Chondrocyte (in vitro differentiated cells): ENCODE measurements at regions not wholly inside any gene's neighbourhood (a gene's known extent, or its start where the extent isn't known, plus 50 kb on each side); places are given as distances from the start of the nearest gene placed in this dataset.

Source experiments
- DNase-seq: peaks from one replicate; pipeline ENCODE4 v3.0.0; 2021; ENCODE audit warnings: mixed read lengths, low spot score
- H3K27ac Mint-ChIP-seq: one replicate; pipeline ENCODE4 v1.8.0; 2021; ENCODE audit warnings: mild to moderate bottlenecking, moderate library complexity, mixed read lengths; ENCODE audit not compliant: unreplicated experiment
- H3K27me3 Mint-ChIP-seq: 2 replicates; pipeline ENCODE4 v1.8.0; 2021; ENCODE audit warnings: low read depth, mixed read lengths
- H3K36me3 Mint-ChIP-seq: 2 replicates; pipeline ENCODE4 v1.8.0; 2021; ENCODE audit warnings: low read depth, mixed read lengths
- H3K4me1 Mint-ChIP-seq: 2 replicates; pipeline ENCODE4 v1.8.0; 2021; ENCODE audit warnings: low read depth, mild to moderate bottlenecking, mixed read lengths
- H3K4me3 Mint-ChIP-seq: one replicate; pipeline ENCODE4 v1.8.0; 2021; ENCODE audit warnings: mild to moderate bottlenecking, moderate library complexity, mixed read lengths; ENCODE audit not compliant: unreplicated experiment
- H3K9me3 Mint-ChIP-seq: 2 replicates; pipeline ENCODE4 v1.8.0; 2021; ENCODE audit warnings: low read depth, mixed read lengths
- CTCF ChIP-seq: fragments of 200-600 bp; sonication (generic); IDR thresholded peaks from 2 replicates; pipeline ENCODE4 v1.5.0; 2021; ENCODE audit warnings: antibody characterized with exemption, mild to moderate bottlenecking, moderate library complexity

GRCh38 chr13:74299721-74300120 lies 165.5 kb upstream of the KLF12 start:
- no peaks in the 10 kb centered on the region for H3K9me3 Mint-ChIP-seq
- no peak for TF ChIP-seq CTCF
- no peaks in the 10 kb centered on the region for H3K36me3 Mint-ChIP-seq
- H3K4me1 Mint-ChIP-seq = peaks cover 28% of the 10 kb centered on the region
- H3K27me3 Mint-ChIP-seq = no peaks in the 10 kb centered on the region
- no peak overlapping the region for H3K4me3 Mint-ChIP-seq
- no peak for DNase-seq
- no peak overlapping the region for H3K27ac Mint-ChIP-seq

- H3K36me3 Mint-ChIP-seq = no peaks in the 10 kb centered on the region
- H3K4me3 Mint-ChIP-seq = no peak overlapping the region
- H3K9me3 Mint-ChIP-seq = no peaks in the 10 kb centered on the region
- H3K4me1 Mint-ChIP-seq = peaks cover 28% of the 10 kb centered on the region
- no peak for TF ChIP-seq CTCF
- DNase-seq = no peak
- H3K27me3 Mint-ChIP-seq = no peaks in the 10 kb centered on the region
- no peak overlapping the region for H3K27ac Mint-ChIP-seq
Measured at GRCh38 chr13:74298923-74299322, 164.7 kb upstream of the KLF12 start.

- H3K9me3 Mint-ChIP-seq = no peaks in the 10 kb centered on the region
- DNase-seq = no peak
- H3K27me3 Mint-ChIP-seq = no peaks in the 10 kb centered on the region
- no peaks in the 10 kb centered on the region for H3K36me3 Mint-ChIP-seq
- H3K4me1 Mint-ChIP-seq = peaks cover 40% of the 10 kb centered on the region
- TF ChIP-seq CTCF = no peak
- H3K4me3 Mint-ChIP-seq = peak overlapping the region; percentile 45
- peak overlapping the region; percentile 58 for H3K27ac Mint-ChIP-seq
Measured at GRCh38 chr13:74289861-74290773, 155.9 kb upstream of the KLF12 start.

- no peaks in the 10 kb centered on the region for H3K36me3 Mint-ChIP-seq
- peaks cover 40% of the 10 kb centered on the region for H3K4me1 Mint-ChIP-seq
- DNase-seq = no peak
Measured at GRCh38 chr13:74289107-74289506, 154.9 kb upstream of the KLF12 start.

More at GRCh38 chr13:74289107-74289506, 154.9 kb upstream of the KLF12 start:
- H3K9me3 Mint-ChIP-seq = no peaks in the 10 kb centered on the region
- TF ChIP-seq CTCF = no peak
- H3K4me3 Mint-ChIP-seq = no peak overlapping the region
- H3K27ac Mint-ChIP-seq = no peak overlapping the region
- no peaks in the 10 kb centered on the region for H3K27me3 Mint-ChIP-seq
